ENCODE measurements at regions not wholly inside any gene's neighbourhood (a gene's known extent, or its start where the extent isn't known, plus 50 kb on each side); places are given as distances from the start of the nearest gene placed in this dataset.

DNA sequence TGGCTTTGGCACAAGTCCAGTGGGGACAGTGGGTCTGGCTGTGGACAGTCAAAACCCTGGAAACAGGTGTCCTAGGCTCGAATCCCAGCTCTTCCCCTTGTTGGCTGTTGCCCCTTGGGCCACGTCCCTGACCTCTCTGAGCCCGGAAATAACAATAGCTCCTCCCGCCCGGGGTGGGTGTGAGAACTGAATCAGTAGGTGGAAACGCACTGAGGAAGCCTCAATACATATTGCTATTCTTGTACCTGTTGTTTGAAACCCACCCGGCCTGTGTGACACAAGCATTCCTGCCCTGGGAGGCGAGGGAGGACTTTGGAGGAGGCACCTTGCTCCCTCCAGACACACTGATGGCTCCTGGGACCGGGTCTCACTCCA is 134.1 kb downstream of the OLFM1 start:
- DNase-seq = no peak

DNA sequence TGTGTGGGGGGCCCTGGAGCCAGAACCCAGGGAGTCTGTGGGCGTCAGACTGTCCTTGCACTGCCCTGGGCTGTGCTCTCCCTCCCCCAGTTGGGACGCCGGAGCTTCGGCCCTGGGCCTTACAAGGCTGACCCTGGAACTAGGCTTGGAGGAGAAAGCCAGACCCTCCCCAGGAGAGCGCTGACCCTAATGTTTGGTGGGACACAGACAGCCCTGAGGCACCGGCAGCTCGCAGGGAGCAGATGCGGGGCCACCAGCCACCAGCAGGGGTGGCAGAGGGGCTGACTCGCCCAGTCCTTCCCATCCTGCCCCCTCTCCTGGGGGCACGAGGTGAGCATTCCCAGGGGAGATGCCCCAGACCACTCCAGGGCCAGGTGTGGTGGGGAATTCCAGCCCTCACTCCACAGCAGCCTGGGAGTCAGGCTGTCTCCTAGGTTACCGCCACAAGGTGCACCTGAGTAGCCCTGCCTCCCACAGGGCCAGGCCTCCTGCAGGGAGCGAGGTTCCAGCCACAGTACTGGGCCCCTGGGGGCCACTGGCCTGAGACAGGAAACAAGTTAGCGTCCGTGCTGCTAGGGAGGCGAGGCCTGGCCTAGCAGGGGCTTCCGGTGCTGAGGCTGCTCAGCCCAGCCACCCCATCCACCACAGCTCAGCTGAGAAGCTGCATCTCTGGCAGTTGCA is 134.6 kb downstream of the OLFM1 start:
- DNase-seq = no peak

GRCh38 chr9:135222881-135223760 is 135.7 kb downstream of the OLFM1 start:
- no peak for DNase-seq

DNA sequence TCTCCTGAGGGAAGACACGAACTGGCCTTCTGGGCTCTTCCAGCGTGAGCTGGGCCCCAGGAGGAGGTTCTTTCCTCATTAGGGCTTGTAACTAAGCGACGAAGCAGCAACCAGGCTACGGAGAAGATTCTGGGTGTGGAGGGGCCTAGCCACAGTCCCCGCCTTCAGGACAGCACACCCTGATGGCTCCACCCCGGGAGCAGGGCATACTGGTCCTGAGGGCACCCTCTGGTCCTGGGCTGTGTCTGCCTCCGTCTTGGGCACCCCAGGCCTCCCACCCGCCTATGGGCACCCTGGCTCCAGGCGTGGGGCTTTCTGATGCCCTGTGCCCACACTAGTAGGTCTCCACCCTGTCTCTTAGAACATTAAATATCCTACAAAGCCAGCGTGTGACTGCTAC is 136.4 kb downstream of the OLFM1 start:
- DNase-seq = no peak

DNA sequence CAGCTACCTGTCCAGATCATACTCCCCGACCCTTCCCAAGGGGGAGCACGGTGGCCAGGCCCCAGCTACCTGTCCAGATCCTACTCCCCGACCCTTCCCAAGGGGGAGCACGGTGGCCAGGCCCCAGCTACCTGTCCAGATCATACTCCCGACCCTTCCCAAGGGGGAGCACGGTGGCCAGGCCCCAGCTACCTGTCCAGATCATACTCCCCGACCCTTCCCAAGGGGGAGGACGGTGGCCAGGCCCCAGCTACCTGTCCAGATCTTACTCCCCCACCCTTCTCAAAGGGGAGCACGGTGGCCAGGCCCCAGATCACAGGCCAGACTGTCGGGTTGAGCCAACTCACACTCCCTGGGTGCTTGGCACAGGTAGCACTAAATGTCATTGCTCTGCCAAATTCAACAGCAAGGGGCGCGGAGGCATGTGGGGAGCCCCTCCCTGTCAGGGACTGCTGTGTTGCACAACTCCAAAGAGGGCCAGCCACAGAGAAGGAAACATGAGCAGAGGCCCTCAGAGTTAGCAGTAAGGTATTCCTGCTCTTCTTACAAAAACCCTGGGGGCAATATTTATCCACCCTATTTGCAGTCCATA is 136.9 kb downstream of the OLFM1 start:
- DNase-seq = no peak

GRCh38 chr9:135224921-135225541 is 137.6 kb downstream of the OLFM1 start:
- peak; percentile 53 for DNase-seq

DNA sequence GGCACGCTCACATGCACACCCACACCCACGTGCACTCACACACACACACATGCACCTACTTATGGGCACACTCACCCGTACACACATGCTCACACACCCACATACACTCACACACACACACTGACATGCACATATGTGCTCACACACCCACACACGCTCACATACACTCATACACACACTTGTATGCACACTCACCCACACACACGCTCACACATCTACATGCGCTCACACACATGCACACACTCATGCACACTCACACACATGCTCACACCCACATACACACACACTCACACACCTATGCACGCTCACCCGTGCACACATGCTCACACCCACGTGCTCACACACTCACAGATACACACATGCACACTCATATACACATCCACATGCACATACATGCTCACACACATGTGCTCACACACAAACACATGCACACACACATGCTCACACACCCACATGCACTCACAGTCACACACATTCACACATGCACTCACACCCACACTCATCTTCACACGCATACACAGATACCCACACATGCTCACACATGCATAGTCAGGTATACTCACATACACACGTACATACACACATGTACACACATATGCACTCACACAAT is 138.3 kb downstream of the OLFM1 start:
- no peak for DNase-seq

DNA sequence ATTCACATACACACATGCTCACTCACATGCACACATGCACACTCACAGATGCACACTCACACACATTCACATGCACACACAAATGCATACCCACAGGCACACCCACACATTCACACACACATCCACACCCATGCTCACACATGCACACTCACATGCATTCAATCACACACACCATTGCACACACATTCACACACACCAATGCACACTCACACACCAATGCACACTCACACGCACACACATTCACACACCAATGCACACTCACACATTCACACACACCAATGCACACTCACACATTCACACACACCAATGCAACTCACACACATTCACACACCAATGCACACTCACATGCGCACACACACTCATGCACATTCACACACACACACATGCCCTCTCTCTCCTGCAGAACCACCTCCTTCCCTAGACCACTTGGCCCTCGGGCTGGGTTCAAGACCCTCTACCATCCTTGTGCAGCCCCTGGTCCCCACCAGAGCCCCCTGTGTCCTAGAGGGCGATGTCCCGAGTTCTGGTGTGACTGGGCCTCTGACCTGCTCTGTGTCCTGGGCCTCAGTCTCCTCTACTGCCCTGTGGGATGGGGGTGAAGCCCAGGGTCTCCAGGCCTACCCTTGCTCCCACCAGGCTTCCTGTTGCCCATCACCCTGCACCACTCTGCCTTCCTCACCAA is 139.0 kb downstream of the OLFM1 start:
- no peak for DNase-seq

DNA sequence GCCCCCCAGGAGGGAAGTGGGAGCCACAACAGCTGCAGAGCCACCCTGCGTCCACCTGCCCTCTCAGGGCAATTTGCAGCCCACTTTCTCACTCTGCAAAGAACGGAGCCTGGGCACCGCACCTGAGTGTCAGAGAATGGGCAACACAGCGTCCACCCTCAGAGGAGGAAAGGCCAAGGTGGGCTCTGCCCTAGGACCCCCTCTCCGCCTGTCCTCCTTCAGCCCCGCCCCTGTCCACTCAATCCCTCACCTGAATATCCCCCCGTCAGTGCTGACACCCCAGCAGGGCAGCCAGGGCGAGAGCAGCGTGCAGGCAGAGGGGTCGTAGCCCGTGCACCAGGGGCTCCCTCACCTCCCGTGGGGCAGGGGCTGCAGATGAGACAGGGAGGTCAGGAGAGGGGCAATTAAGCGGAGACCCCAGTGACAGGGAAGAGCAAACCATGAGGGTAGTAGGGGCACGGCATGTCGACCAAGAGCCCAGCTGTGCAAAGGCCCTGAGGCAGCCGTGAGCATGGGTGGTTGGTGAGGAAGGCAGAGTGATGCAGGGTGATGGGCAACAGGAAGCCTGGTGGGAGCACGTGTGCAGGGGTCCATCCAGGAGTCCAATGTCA is 140.3 kb downstream of the OLFM1 start:
- DNase-seq = no peak

- no peak for DNase-seq
Measured at GRCh38 chr9:135228345-135228982, 141.0 kb downstream of the OLFM1 start.

- DNase-seq = no peak
Measured at GRCh38 chr9:135228983-135229625, 141.6 kb downstream of the OLFM1 start.

GRCh38 chr9:135229701-135230385 is 142.4 kb downstream of the OLFM1 start:
- no peak for DNase-seq

GRCh38 chr9:135230386-135230765 is 142.9 kb downstream of the OLFM1 start:
- no peak for DNase-seq

DNA sequence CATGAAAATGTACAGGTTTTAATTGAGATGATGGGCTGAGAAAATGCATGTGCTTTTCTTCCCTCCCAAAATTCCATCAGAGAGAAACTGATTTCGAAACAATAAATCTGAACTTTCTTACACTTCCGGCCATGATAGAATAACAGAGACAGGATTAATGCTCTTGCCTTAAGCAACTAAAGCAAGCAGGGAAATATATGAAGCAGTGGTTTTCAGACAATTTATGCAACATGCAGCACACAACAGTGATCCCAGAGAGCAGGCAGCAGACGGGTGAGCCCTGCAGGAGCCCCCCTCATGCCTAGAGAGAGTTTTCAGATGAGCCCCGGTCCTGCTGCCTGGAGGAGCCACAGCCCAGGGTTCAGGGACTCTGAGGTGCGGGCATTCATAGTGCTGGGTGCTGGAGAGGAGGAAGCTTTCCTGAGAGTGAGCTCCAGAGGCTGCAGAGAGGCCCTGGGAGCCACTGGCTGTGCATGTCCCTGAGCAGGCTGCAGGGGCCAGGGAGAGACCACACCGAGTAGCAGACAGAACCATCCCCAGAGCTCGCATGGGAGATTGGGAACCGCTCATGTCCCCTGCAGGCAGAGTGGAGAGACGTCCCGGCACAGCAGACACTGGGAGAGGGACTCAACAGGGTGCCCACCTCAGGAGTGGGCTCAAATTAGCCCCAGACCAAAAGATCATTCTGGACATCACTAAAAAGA is 143.5 kb downstream of the OLFM1 start:
- no peak for DNase-seq

GRCh38 chr9:135239100-135239768 is 151.8 kb downstream of the OLFM1 start:
- no peak for DNase-seq

GRCh38 chr9:135239769-135240141 is 152.3 kb downstream of the OLFM1 start:
- no peak for DNase-seq

DNA sequence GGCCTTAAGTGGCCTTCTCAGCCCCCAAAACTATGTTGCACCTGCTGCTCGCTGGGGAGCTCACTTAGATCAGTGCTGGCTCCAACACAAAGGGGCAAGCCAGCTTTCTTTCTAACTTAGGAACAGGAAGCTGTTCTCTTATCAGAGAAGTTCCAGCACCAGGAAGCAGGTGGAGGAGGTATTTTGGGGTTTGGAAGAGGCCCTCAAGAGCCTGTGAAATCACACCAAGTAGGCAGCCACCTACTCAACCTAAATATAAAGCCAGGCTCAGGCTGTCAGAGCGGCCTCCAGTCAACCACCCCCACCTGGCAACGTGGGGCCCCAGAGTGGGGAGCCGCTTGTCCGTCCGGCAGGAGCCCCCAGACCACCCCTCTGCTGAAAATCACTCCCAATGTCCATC is 152.8 kb downstream of the OLFM1 start:
- no peak for DNase-seq

DNA sequence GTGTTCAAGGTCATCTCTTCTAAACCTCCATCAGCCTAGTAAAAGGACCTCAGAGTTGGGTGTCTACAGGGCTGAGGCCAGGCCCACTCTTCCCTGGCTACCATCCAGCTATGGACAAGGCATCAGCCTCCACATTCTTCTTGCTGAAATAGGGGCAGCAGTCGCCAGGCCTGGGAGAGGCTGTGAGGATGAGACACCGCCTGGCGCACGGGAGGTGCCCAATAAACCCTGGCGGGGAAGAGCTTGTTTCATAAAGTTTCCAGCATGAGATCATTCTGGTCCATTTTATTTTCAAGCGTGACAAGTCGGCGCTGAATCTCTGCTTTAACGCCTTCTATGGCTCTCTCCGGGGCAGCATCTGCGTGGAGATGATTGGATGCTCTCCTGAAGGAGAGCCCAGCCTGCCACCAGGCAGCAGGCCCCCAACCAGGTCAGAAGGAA is 153.4 kb downstream of the OLFM1 start:
- DNase-seq = no peak

- DNase-seq = no peak
Measured at GRCh38 chr9:135241381-135242048, 154.0 kb downstream of the OLFM1 start.

Data from NCI-H1436 (cell line).